Superior temporal gyrus (tissue), 1 donor: ENCODE measurements at regions not wholly inside any gene's neighbourhood (a gene's known extent, or its start where the extent isn't known, plus 50 kb on each side); places are given as distances from the start of the nearest gene placed in this dataset.
"Not testable (repeated sequence)": the region's sequence is repeated elsewhere in the genome, so short reads cannot be mapped to it uniquely, and the experiment has no call there.

Source experiments
- DNase-seq: peaks from one replicate; pipeline ENCODE4 v3.0.0-alpha.2; 2016; ENCODE audit errors: extremely low spot score

DNA sequence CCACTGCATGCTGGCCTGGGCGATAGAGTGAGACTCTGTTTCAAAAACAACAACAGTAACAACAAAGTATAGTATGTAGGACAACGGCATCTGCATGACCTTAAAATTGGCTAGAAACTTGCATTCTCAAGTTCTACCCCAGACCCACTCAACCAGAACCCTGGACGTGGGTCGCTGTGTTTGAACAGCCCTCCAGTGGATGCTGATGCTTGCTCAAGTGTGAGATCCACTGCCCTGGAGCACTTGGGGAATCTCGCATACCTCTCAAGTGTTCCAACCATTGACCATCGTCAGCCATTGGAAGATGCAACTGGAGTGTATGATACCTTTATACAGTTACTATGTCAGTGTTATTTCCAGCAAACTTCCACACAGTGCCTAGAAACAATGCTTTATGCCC lies 435.9 kb downstream of the DCDC2C start:
- DNase-seq, result no peak

DNA sequence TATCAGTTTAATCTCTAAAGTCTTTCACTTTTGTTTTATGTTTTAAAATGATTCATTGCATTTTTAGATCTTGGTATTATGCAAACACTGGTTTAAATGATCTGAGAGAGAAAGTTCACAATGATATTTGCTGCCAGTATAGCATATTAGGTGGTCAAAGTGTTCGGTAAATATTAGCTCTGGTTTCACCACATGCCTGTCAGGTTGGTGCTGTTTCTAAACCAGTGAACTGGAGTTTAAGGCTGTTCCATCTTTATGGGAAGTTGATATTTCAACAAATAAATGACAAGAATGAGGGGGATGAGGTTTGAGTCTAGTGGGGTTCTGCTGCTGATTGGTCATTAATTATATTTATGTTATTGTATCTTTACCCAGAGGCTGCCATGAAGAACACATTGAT lies 436.4 kb downstream of the DCDC2C start:
- DNase-seq, result no peak

DNA sequence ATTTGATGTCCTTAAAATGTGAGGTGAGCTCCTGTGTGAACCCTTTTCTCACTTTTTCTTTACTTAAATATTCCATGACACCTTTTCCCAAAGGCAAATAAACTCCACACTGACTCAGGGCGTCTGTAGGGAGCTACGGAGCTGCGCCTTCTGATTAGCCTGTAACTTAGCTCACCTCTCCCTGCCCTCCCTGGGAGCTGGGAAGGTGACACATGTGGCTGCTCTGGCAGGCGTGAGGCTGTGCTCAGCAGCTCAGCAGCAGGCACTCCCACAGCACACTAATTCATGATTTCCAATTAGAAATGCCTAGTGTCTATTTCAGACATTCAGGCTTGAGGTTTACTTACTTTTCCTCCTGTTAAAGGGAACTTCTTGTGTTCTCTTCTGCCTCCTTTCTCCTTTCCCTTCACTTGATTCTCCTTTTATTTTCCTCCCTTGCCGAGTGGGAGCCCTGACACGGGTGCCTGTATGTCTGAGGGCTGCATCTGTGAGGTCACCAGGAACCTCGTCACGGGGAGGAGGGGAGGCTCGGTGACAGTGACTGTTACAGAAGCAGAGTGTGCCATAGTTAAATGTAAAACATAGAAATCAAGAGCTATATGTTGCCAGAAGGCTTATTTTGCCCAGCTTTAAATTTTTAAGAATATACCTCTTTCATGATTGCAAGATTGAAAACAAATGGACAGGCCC lies 437.1 kb downstream of the DCDC2C start:
- no peak for DNase-seq

DNA sequence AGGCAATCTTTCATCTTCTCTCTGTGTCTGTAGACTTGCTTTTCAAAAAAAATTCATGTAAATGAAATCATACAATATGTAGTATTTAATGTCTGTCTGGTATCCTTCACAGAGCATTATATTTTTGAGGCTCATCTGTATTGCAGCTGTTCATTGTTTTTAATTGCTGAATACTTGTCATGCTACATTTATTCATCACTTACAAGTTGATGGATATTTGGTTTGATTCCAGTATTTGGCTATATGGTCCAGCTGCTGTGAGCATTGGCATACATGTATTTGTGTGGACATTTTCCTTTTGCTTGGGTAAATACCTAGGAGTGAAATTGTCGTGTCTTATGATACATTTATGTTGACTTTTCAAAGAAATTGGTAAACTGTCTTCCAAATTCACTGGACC lies 441.4 kb downstream of the DCDC2C start:
- DNase-seq, result no peak

DNA sequence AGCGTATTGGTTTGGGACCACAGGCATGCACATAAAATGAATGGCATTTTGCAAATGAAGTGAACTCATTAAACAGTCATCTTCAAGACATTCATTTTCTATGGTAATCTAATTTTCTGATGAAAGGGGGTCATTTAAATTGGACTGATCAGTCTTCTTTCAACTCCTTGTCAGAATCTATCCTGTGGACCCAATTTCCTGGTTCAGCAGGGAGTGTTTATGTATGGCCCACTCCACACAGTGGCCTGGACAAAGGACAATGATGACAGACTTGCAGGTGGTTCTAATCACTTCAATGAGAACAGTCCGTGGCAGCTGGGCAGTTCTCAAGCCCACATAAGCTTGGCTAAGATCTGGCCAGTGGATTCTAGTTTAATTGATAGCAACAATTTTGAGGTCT lies 448.1 kb downstream of the DCDC2C start:
- no peak for DNase-seq

DNA sequence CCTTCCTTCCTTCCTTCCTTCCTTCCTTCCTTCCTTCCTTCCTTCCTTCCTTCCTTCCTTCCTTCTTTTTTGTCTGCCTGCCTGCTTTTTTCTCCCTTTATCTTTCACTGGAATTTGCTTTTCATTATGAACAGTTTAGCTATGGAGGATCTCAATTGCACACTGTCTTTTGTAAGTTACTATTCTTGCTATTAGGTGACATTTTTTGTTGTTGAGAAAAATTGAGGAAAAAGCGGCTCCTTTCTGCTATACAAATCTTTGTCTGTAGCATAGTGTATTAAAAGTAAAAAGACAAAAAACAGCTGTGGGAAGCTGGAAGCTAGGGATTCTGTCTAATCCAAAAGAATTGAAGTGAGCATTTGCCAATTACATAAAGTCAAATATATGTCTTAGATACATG lies 448.7 kb downstream of the DCDC2C start:
- no peak for DNase-seq

DNA sequence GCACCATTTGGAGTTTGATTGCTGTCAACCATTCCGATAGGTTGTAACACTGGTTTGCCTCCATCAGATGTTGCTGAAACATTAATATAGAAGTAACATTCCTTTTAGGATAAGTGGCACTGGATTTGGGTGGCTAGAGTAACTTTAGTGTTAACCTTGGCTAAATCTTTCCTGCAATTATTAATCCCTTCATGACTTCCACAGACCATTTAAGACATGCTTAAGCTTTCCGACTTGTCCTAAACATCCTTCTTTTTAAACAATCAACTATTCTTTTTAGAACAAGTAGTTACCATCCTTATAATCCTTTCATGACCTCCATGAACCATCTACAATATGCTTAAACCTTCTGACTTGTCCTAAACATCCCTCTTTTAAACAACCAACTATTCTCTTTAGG lies 465.5 kb downstream of the DCDC2C start:
- no peak for DNase-seq

DNA sequence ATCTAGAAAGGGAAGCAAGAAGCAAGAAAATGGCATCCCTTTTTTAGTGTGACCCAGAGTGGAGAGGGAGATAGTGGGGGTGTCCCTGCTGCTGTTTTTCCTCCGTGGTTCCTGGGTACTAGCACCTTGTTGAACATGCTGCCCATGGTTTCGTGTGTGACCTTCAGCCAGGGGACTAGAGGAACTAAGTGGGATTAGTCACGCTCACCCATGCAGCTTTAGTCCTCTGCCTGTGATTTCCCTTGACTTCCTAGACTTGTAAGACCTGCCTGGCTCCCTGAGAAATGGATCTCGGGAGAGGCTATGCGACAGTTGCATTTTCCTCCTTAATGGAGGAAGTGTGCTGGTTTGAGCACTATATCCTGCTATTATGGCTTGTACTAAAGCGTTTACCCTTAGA lies 471.4 kb downstream of the DCDC2C start:
- no peak for DNase-seq

DNA sequence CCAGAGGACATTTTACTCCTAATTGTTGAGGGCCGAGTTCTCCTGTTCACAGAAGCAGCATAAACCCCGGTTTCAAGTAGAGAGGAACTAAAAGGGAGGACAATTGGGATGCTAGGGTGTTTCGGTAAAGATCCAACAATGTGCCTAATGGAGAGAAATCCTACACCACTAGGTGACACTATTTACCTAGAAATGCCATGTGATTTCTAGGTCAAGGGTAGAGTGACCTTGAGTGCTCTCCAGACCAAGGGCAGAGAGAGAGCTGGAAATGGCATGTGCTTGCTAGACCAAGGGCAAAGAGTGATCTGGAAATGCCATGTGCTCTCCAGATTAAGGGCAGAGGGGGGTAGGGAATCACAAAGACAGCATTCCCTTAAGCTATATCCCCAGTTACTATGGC lies 472.0 kb downstream of the DCDC2C start:
- no peak for DNase-seq

DNA sequence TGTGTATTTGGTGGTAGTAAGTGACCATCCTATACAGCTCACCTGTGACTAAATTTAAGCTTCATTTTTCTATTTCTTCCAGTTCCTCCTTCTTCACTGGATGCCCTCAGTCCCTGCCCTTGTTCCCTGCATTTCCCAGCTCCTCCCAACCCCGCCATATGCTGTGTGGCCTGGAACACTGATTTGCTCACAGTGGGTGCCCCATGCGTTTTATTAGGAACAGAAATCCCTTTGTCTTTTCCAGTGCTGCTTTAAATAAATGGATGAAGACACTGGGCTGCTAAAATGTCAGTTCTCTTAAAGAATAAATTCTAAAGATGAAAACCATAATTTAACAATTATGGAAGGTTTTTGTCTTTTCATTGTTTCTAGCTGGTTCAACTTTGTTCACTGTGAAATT lies 477.3 kb downstream of the DCDC2C start:
- no peak for DNase-seq

DNA sequence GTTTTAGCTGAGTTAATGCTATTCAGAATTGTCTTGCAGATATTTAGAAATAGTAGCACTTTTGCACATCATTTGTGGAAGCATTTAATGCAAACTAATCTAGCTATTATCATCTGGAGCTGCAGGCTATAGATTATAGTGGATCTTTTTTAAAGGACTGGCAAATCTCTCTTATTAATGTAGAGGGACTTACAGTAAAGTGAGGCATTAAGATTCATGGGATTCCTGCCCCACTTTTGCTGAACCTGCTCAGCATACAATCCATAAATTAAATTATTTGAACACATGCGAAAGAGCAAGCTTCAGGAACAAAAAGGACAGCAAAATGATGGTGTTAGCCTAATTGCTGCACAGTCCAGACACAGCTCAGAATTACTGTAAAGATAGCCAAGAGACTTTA lies 477.7 kb downstream of the DCDC2C start:
- no peak for DNase-seq

DNA sequence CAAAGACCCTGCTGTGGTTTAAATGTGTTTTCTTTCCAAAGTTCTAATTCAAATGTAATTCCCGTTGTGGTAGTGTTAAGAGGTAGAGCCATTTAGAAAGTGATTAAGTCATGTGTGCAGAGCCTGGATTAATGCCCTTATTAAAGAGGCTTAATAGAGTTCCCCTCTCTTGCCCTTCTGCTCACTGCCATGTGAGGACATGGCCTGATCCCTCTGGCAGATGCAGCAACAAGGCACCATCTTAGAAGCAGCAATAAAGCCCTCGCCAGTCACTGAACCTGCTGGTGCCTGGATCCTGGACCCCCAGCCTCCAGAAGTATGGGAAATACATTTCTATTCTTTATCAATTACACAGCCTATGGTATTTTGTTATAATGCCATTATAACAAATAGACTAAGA lies 485.2 kb downstream of the DCDC2C start:
- DNase-seq, result no peak

DNA sequence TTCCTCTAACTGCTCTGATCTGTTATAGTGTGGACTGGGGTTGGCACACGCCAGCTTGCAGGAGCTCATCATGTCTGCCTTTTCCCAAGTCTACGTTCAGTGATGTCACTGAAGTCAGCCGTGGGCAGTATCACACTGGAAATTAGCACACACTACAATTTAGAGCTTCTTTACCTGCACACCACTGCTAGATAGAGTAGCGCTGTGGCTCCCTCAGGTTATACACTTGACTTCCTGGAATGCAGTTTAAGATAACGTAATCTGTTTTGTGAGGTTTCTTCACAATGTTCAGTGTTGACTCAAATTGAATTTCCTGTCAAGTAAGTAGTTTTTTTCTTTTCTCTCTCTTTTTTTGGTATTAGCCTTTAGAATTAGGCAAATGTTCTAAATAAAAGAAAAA lies 487.2 kb downstream of the DCDC2C start:
- no peak for DNase-seq

DNA sequence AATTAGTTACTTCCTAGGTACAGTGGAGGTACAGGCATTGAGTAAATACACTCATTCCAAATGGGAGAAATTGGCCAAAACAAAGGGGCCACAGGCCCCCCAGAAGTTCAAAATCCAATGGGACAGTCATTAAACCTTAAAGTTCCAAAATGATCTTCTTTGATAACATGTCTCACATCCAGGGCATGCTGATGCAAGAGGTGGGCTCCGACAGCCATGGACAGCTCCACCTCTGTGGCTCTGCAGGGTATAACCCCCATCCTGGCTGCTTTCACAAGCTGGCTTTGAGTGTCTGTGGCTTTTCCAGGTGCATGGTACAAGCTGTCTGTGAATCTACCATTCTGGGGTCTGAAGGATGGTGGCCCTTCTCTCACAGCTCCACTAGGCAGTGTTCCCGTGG lies 488.7 kb downstream of the DCDC2C start:
- no peak for DNase-seq

DNA sequence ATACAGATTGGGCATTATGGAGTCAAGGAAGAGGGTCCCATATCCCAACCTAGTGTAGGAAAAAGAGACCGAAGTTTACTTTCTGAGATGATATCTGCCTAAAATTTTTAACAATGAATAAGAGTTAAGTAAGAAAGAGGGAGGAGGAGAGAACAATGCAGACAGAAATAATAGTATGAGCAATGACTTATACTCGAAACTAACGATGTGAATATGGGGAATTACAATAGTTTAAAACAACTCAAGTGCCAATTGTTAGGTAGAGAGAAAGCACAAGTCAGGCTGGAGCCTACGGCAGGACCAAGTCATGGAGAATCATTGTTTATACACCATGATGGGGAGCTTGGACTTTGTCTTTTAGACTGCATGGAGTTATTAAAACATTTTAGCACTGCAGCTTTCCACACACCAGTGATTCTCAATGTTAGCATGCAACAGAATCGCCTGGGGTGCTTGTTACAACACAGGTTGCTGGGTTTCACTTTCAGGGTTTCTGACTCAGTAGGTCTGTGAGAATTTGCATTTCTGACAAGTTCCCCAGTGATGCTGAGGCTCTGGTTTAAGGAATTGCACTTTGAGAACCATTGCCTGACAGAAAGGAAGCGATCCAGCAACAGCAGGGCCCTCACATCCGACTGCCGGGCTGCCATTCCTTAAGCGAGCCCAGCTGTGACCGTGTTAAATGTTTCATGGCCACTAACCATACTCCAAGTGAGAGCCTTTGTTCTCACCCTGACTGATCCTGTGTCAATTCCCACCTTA lies 511.2 kb downstream of the DCDC2C start:
- no peak for DNase-seq

DNA sequence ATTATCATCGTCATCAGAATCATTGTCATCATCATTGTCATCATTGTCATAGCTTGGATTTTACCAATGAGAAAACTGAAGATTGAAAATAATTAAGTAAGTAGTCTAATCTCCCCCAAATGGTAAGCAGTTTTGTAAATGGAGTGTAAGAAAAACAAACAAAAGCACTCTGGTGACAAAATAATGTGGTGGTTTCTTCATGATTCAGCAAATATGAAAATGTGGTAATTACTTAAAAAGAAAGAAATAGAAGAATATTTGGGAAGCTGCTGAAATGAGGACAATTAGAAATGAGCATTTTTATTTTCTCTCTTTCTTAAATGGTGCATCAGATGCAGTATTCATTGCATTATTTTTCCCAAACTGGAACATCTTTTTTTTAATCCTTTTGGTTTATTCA lies 514.4 kb downstream of the DCDC2C start:
- DNase-seq, result no peak

DNA sequence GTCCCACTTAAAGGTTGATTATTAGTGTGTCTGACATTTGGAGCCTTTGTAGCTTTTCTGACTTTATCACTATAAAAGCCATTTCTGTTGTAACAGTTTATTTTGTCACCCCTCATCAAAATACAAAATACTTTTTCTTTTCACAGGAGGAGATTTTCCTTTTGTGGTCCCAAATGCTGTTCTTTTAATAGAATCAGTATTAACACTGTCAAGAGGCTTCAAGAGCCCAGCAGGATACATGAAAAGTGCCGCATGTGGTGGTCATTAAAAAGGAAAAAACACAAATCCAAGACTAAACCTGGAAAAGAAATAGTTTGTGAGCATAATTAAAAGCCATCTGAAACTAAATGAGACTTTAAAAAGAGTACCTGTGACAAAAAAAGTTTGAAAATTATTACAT lies 515.7 kb downstream of the DCDC2C start:
- DNase-seq, result no peak

DNA sequence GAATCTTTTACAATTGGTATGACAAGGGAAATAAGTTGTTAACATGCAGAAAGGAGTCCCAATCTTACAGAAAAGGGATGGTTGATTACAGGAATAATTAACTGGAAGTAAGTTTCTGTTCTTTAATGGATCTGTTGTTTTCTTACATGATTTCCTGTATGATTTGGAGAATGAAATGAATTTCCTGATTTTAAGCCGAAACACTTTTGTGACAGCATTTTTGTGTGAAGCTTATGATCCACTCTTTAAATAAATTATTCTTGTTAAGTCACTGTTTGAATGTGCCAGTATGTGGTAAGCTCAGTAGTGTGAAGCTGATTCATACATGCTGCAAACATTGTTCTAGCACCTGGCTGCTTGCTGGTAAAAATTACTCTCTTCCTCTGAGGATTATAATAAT lies 516.2 kb downstream of the DCDC2C start:
- DNase-seq, result peak; percentile 27

DNA sequence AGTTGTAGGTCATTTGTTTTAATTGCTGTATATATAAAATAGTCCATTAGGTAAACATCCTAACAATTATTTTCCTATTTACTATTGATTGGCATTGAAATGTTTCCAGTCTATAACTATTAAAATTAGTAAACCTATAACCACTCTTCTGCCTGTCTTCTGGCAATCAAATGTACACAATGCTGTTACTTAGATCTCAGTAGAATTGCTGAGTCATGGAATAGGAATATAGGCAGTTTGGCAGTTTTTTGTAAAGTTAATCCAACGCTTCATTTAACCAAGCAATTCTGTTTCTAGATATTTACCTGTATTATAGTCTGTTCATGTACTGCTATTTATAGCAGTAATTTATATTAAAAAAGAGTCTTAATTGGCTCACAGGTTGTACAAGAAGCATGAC lies 518.1 kb downstream of the DCDC2C start:
- no peak for DNase-seq

DNA sequence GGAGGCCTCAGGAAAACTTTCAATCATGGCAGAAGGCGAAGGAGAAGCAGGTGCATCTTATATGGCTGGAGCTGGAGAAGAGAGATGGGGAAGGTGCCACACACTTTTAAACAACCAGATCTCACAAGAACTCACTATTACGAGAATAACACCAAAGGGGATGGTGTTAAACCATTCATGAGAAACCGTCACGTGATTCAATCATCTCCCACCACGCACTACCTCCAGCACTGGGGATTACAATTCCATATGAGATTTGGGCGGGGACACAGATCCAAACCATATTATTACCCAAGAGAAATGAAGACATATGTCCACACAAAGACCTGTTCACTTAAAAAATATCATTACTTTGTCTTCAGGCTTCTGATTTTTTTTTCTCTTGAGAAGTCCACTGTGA lies 518.5 kb downstream of the DCDC2C start:
- no peak for DNase-seq

DNA sequence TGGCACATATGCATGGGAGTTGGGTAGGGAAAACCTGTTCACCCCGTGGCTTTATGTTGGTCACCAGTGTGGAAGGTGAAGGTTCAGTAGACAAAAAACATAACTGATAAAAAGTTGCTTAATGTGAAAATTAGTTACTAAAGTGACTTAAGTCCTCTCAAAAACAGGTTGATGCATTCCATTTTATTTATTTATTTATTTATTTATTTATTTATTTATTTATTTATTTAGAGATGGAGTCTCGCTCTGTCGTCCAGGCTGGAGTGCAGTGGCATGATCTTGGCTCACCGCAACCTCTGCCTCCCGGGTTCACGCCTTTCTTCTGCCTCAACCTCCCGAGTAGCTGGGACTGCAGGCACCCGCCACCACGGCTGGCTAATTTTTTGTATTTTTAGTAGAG lies 541.0 kb downstream of the DCDC2C start:
- not testable (repeated sequence) for DNase-seq

DNA sequence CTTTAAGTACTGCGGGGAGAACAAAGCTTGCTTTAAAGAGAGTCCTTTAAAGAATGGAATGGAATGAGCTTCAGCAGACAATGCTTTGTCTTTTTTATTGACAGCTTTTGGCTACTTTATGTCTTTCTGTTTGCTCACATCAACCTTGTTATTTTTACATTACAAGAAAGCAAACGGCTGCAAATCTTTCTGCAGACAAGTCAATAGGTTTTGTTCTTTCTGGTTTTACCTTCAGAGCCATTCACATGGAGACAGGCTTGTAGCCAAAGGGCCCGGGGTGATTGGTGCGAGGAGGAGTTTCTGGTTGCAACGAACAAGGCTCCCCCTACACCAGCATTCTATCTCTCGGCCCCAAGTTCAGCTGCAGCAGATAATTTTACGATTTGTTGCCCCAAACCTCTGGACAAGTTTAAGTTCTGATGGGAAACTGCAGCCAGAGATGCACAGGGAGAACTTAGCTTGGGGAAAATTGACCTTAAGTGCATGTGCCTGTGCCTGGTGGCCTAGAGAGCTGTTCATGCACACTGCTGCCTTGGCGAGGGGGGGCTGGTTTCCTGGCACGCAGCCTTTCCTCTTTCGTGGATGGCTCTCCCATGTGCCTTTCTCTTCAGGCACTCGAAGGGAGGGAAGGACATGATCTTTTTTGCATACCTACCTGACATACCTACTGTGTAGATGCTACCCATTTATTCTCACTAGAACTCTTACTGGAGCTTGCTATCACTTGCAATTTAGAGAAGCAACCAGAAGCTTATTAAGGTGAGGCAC lies 543.2 kb downstream of the DCDC2C start:
- no peak for DNase-seq

DNA sequence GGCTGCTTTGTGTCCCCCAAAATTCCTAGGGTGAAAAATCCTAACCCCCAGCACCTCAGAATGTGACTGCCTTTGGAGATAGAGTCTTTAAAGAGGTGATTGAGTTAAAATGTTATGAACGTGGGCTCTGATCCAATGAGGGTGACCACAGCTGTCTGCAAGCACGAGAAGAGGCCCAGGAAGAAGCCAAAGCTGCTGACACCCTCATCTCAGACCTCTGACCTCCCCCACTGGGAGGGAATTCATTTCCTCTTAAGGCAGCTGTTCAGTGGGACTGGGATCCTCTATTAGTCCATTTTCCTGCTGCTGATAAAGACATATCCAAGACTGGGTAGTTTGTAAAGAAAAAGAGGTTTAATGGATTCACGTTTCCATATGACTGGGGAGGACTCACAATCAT lies 544.4 kb downstream of the DCDC2C start:
- no peak for DNase-seq
